Smooth muscle cell (in vitro differentiated cells): ENCODE measurements at regions not wholly inside any gene's neighbourhood (a gene's known extent, or its start where the extent isn't known, plus 50 kb on each side); places are given as distances from the start of the nearest gene placed in this dataset.
A peak's percentile ranks its signal among the peaks of the same experiment; 100 is the strongest.

ENCODE experiments used
- DNase-seq: peaks from one replicate; lab custom pipeline; 2025; ENCODE audit not compliant: unreplicated experiment; lab: John Stamatoyannopoulos, UW
- H2AFZ ChIP-seq: fragments of 200-600 bp; sonication (generic); 2 replicates; pipeline ENCODE4 v1.6.0; 2016; ENCODE audit warnings: antibody characterized with exemption, low read depth, mild to moderate bottlenecking
- H3F3A ChIP-seq: fragments of 200-600 bp; sonication (generic); 2 replicates; pipeline ENCODE4 v1.6.0; 2017; ENCODE audit warnings: antibody characterized with exemption, low read depth
- H3K27ac ChIP-seq: fragments of 200-600 bp; sonication (generic); 2 replicates; pipeline ENCODE4 v1.5.1; 2016; ENCODE audit warnings: low read depth, mild to moderate bottlenecking
- H3K27me3 ChIP-seq: fragments of 200-600 bp; sonication (generic); 2 replicates; pipeline ENCODE4 v1.6.1; 2016; ENCODE audit warnings: low read depth, mild to moderate bottlenecking
- H3K36me3 ChIP-seq: fragments of 200-600 bp; sonication (generic); 2 replicates; pipeline ENCODE4 v1.5.1; 2016; ENCODE audit warnings: low read depth
- H3K4me1 ChIP-seq: fragments of 200-600 bp; sonication (generic); 2 replicates; pipeline ENCODE4 v1.5.1; 2016; ENCODE audit warnings: low read depth
- H3K4me2 ChIP-seq: fragments of 200-600 bp; sonication (generic); 2 replicates; pipeline ENCODE4 v1.6.0; 2016; ENCODE audit warnings: mild to moderate bottlenecking
- H3K4me3 ChIP-seq: fragments of 200-600 bp; sonication (generic); 2 replicates; pipeline ENCODE4 v1.5.1; 2016; ENCODE audit warnings: mild to moderate bottlenecking
- H3K79me2 ChIP-seq: fragments of 200-600 bp; sonication (generic); 2 replicates; pipeline ENCODE4 v1.6.0; 2016; ENCODE audit warnings: low read depth, mild to moderate bottlenecking
- H3K9ac ChIP-seq: fragments of 200-600 bp; sonication (generic); 2 replicates; pipeline ENCODE4 v1.6.0; 2016; ENCODE audit warnings: low read depth
- H3K9me3 ChIP-seq: fragments of 200-600 bp; sonication (generic); replicated peaks from 2 replicates; pipeline ENCODE4 v1.5.1; 2016; ENCODE audit warnings: low read depth
- H4K20me1 ChIP-seq: fragments of 200-600 bp; sonication (generic); 2 replicates; pipeline ENCODE4 v1.6.0; 2016; ENCODE audit warnings: low read depth
- CTCF ChIP-seq: fragments of 200-600 bp; sonication (generic); IDR thresholded peaks from 2 replicates; pipeline ENCODE4 v1.5.1; 2017; ENCODE audit warnings: borderline replicate concordance, mild to moderate bottlenecking, antibody characterized with exemption; ENCODE audit not compliant: insufficient read depth, poor library complexity, severe bottlenecking
- WGBS: methylation state at CpG from one replicate; pipeline ENCODE4 v1.1.7; 2016; ENCODE audit warnings: low lambda C conversion rate; 5-methylcytosine and 5-hydroxymethylcytosine counted together

DNA sequence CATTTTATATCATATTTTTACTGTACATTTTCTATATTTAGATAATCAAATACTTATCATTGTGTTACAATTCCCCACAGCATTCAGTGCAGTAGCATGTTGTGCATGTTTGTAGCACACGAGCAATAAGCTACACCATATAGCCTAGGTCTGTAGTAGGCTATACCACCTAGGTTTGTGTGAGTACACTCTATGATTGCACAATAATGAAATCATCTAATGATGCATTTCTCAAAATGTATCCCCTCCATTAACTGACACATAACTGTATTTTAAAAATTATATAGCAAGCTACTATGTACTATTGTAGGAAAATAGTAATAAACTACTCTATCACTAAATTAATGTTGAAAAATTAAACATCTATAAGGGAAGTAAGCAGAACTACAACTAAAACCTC, 518.4 kb upstream of the PABPC4L start:
- Histone ChIP-seq H3F3A (no peaks in the 10 kb centered on the region), H3K79me2 (no peaks in the 10 kb centered on the region), H3K36me3 (no peaks in the 10 kb centered on the region), H3K4me1 (no peaks in the 10 kb centered on the region), H3K9ac (no peak overlapping the region), H3K27ac (no peak overlapping the region), H3K27me3 (no peaks in the 10 kb centered on the region), H2AFZ (no peak overlapping the region), H4K20me1 (no peaks in the 10 kb centered on the region), H3K4me2 (no peak overlapping the region), H3K9me3 (no peaks in the 10 kb centered on the region), H3K4me3 (no peak overlapping the region)
- no peak for DNase-seq
- no peak for TF ChIP-seq CTCF
- WGBS = 97% methylated on average over 1 of the region's 1 CpG

GRCh38 chr4:134708616-134709015, 507.0 kb upstream of the PABPC4L start:
- H4K20me1 ChIP-seq = no peaks in the 10 kb centered on the region
- H3K79me2 ChIP-seq = no peaks in the 10 kb centered on the region
- DNase-seq = no peak
- H3K27me3 ChIP-seq = no peaks in the 10 kb centered on the region
- H3K9me3 ChIP-seq = no peaks in the 10 kb centered on the region
- no peaks in the 10 kb centered on the region for H3K4me1 ChIP-seq
- H3K27ac ChIP-seq = no peak overlapping the region
- no peak overlapping the region for H3K9ac ChIP-seq
- no peak overlapping the region for H3K4me2 ChIP-seq
- H3K4me3 ChIP-seq = no peak overlapping the region
- no peak overlapping the region for H2AFZ ChIP-seq
- no peaks in the 10 kb centered on the region for H3K36me3 ChIP-seq
- H3F3A ChIP-seq = no peaks in the 10 kb centered on the region
- TF ChIP-seq CTCF = no peak

- no peak for TF ChIP-seq CTCF
- H3K9me3 ChIP-seq = no peaks in the 10 kb centered on the region
- H3K36me3 ChIP-seq = no peaks in the 10 kb centered on the region
- no peaks in the 10 kb centered on the region for H3F3A ChIP-seq
- H3K9ac ChIP-seq = no peak overlapping the region
- DNase-seq = no peak
- no peaks in the 10 kb centered on the region for H3K79me2 ChIP-seq
- no peaks in the 10 kb centered on the region for H4K20me1 ChIP-seq
- no peaks in the 10 kb centered on the region for H3K27me3 ChIP-seq
- H2AFZ ChIP-seq = no peak overlapping the region
- H3K4me2 ChIP-seq = no peak overlapping the region
- no peak overlapping the region for H3K4me3 ChIP-seq
- no peaks in the 10 kb centered on the region for H3K4me1 ChIP-seq
- WGBS = 97% methylated on average over 2 of the region's 2 CpGs
- no peak overlapping the region for H3K27ac ChIP-seq
Observed at GRCh38 chr4:134708026-134708425, 506.4 kb upstream of the PABPC4L start.

GRCh38 chr4:134702374-134702773, 500.8 kb upstream of the PABPC4L start:
- Histone ChIP-seq H3K9me3 (no peaks in the 10 kb centered on the region), H2AFZ (peak overlapping the region; percentile 98), H3K4me1 (no peaks in the 10 kb centered on the region), H3F3A (no peaks in the 10 kb centered on the region), H3K27me3 (no peaks in the 10 kb centered on the region), H3K9ac (no peak overlapping the region), H3K36me3 (no peaks in the 10 kb centered on the region), H4K20me1 (no peaks in the 10 kb centered on the region), H3K27ac (no peak overlapping the region), H3K4me3 (no peak overlapping the region), H3K79me2 (no peaks in the 10 kb centered on the region), H3K4me2 (no peak overlapping the region)
- 36% methylated on average over 3 of the region's 3 CpGs for WGBS
- no peak for DNase-seq
- no peak for TF ChIP-seq CTCF
